ENCODE measurements at regions not wholly inside any gene's neighbourhood (a gene's known extent, or its start where the extent isn't known, plus 50 kb on each side); places are given as distances from the start of the nearest gene placed in this dataset.

DNA sequence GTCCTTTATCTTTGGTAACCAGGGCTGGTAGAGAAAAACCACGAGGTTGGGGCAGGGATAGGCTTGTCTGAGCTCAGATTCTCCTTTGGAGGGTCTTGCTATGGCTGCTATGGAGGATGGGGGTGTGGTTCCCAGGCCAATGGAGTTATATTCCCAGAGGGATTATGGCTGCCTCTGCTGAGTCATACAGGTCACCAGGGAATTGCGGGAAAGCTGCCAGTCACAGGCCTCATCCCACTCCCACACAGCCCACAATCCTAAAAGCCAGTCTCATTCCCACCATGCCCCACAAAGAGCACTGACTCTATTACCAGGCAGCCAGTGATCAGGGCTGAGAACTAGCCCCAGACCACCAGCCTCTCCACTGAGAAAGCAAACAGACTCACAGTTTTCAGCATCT is 316.6 kb upstream of the TMEM229A start:
- 90% methylated on average over 2 of the region's 2 CpGs; no CpG with 5 or more reads in 1 of the 2 experiments for WGBS, 2 experiments (ENCODE audit: extremely low coverage in 1 of 2, insufficient coverage in 1 of 2, insufficient read length in 1 of 2, insufficient replicate concordance in 2 of 2, low coverage in 1 of 2, low lambda C conversion rate in 2 of 2, missing lambda C conversion rate in 1 of 2)
- H4K20me1 ChIP-seq (replicated peaks in 1 of 2; ENCODE audit: control insufficient read depth in 1 of 2, insufficient read depth in 2 of 2, low read length in 2 of 2): no peaks in the 10 kb centered on the region

More for the DNA sequence above, 316.6 kb upstream of the TMEM229A start:
- no peaks in the 10 kb centered on the region for H3K36me3 ChIP-seq (ENCODE audit: control insufficient read depth in 2 of 4, insufficient read depth in 4 of 4, low read length in 3 of 4)
- H2BK20ac ChIP-seq (ENCODE audit: low read length): no peak overlapping the region
- no peak overlapping the region for H3K56ac ChIP-seq (replicated peaks; ENCODE audit: insufficient read length, low read depth, low read length)
- no peaks in the 10 kb centered on the region for H3K79me2 ChIP-seq (ENCODE audit: control insufficient read depth in 1 of 2, insufficient read depth in 2 of 2, low read length in 2 of 2)
- no peak overlapping the region for H3K27ac ChIP-seq (ENCODE audit: low read depth, low read length)
- no peak overlapping the region for H4K5ac ChIP-seq (ENCODE audit: insufficient read length, low read depth, low read length)
- CTCF ChIA-PET (ENCODE audit: partially characterized antibody): no interaction called here
- POLR2A ChIA-PET (ENCODE audit: partially characterized antibody): no interaction called here
- H3K79me1 ChIP-seq (ENCODE audit: low read depth, low read length): no peaks in the 10 kb centered on the region
- H3K9me3 ChIP-seq (ENCODE audit: insufficient read depth in 2 of 2, low read depth in 1 of 2, low read length in 1 of 2): no peaks in the 10 kb centered on the region
- H2BK15ac ChIP-seq (ENCODE audit: low read length): no peak overlapping the region
- FAIRE-seq: no peak
- no peak overlapping the region for H2AFZ ChIP-seq (ENCODE audit: low read length)
- H4K91ac ChIP-seq (replicated peaks; ENCODE audit: insufficient read length, low read length): no peak overlapping the region
- H3K27me3 ChIP-seq (replicated peaks in 1 of 4; ENCODE audit: control insufficient read depth in 3 of 4, extremely low read depth in 1 of 4, insufficient read depth in 3 of 4, low read length in 3 of 4): no peaks in the 10 kb centered on the region
- no peak overlapping the region for H3K4ac ChIP-seq (replicated peaks; ENCODE audit: insufficient read length, low read depth, low read length)
- no peak overlapping the region for H3K23ac ChIP-seq (ENCODE audit: insufficient read length)
- H3K14ac ChIP-seq (ENCODE audit: insufficient read length): no peak overlapping the region
- H2AK5ac ChIP-seq (ENCODE audit: low read depth, low read length): no peak overlapping the region
- no peak overlapping the region for H3K18ac ChIP-seq (ENCODE audit: extremely low read depth, low read length)
- H2BK12ac ChIP-seq (ENCODE audit: low read depth, low read length): no peak overlapping the region
- no peak overlapping the region for H3K4me3 ChIP-seq (ENCODE audit: extremely low read depth in 1 of 4, insufficient read depth in 2 of 4, low read depth in 3 of 4, low read length in 4 of 4)
- H4K8ac ChIP-seq (ENCODE audit: extremely low read depth, insufficient read depth, low read length): no peak overlapping the region
- no peak for TF ChIP-seq SUZ12 (IDR thresholded peaks at IDR 0.05; ENCODE audit: low read length)
- TF ChIP-seq TEAD4 (IDR thresholded peaks at IDR 0.05; ENCODE audit: low read depth, low read length): no peak
- TF ChIP-seq GTF2F1 (IDR thresholded peaks at IDR 0.05; ENCODE audit: borderline replicate concordance, low read depth, low read length): no peak
- TF ChIP-seq MAFK (IDR thresholded peaks at IDR 0.05; ENCODE audit: low read depth, low read length): no peak
- no peak for TF ChIP-seq CREB1 (IDR thresholded peaks at IDR 0.05)
- no peak for TF ChIP-seq RNF2 (IDR thresholded peaks at IDR 0.05; ENCODE audit: borderline replicate concordance, low read depth, low read length, missing control alignments, poor library complexity, severe bottlenecking)
- TF ChIP-seq CHD2 (IDR thresholded peaks at IDR 0.05; ENCODE audit: low read length): no peak
- TF ChIP-seq TBP (IDR thresholded peaks at IDR 0.05; ENCODE audit: low read depth, low read length): no peak
- no peak overlapping the region for H2BK120ac ChIP-seq (replicated peaks; ENCODE audit: low read depth, low read length)
- no peak overlapping the region for H3K4me2 ChIP-seq (ENCODE audit: insufficient read depth in 1 of 2, low read depth in 2 of 2, low read length in 2 of 2)
- H3K4me1 ChIP-seq (replicated peaks in 1 of 4; ENCODE audit: control insufficient read depth in 3 of 4, insufficient read depth in 4 of 4, low read length in 3 of 4): peaks cover 0 to 4% (median under 1%) of the 10 kb centered on the region in 4 experiments; a peak in 1 of 7 replicates
- DNase-seq (ENCODE audit: low read depth in 1 of 2, low spot score in 2 of 2): no peak
- no peak overlapping the region for H3K9ac ChIP-seq (replicated peaks in 1 of 4; ENCODE audit: extremely low read depth in 1 of 4, low read depth in 3 of 4, low read length in 3 of 4)
- H3K23me2 ChIP-seq (ENCODE audit: low read depth, low read length): no peaks in the 10 kb centered on the region
- H2BK5ac ChIP-seq (ENCODE audit: low read depth, low read length): no peak overlapping the region
